ENCODE measurements at regions not wholly inside any gene's neighbourhood (a gene's known extent, or its start where the extent isn't known, plus 50 kb on each side); places are given as distances from the start of the nearest gene placed in this dataset.

DNA sequence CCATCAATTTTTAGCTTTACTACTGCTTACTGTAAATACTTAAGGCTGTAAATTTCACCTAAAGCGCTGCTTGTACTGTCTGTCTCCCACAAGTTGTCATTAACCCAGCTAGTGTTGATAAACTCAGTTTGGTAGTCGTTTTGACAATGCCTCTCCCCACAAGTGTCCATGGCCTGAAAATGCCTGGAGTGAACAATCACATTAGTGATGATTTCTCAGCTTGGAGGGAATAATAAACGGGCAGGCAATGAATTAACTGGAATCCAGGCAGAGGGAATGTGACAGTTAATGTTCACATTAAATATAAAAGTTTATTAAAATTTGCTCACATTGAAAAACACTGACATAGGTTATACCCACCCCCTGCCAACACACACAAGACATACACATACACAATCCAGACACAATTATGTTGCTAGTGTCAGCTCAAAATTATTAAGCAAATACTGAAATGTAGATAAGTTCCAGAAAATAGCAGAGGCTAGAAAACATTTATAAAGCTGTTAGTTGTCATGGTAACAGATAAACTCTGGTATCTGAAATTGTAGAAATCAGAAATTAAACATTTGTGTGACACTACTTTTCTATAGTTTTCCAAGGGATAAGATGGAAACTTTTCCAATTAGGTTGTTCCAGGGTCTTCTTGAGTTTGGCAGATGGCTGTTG lies 341.9 kb downstream of the DIRAS2 start:
- Histone ChIP-seq H3K9me3 (ENCODE audit: low read depth, low read length) (no peaks in the 10 kb centered on the region), H3K36me3 (ENCODE audit: insufficient read depth, low read length) (no peaks in the 10 kb centered on the region), H3K9ac (ENCODE audit: insufficient read length) (no peak overlapping the region), H3K27ac (no peak overlapping the region), H3K4me3 (no peak overlapping the region)
- no peak for TF ChIP-seq FOXP2 (optimal IDR thresholded peaks at IDR 0.05; ENCODE audit: control extremely low read depth, extremely low read length, insufficient read depth)
- no peak for TF ChIP-seq POLR2AphosphoS5 (IDR thresholded peaks at IDR 0.05; ENCODE audit: borderline replicate concordance, low read depth, low read length)
- TF ChIP-seq EZH2 (IDR thresholded peaks at IDR 0.05): no peak
- DNase-seq (ENCODE audit: low read depth, low spot score): no peak

DNA sequence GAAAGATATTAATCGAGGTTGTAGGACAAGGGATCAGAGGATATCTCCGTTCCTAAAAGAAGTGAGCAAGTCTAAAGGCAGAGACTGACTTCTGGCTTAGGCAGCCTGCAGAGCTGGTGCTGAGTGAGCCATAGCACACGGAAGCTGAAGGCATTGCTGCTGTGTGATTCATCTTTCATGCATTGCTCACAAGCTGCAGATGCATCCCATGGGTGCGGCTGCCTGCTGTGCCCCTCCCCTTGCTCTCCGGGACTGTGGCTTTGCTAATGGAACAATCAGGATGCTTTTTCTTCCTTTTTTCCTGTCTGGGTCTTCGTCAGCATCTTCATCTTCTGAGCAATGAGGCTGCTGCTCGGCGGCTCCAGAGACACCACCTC lies 341.4 kb downstream of the DIRAS2 start:
- Histone ChIP-seq H3K36me3 (ENCODE audit: insufficient read depth, low read length) (no peaks in the 10 kb centered on the region), H3K9ac (ENCODE audit: insufficient read length) (no peak overlapping the region), H3K4me3 (no peak overlapping the region), H3K27ac (no peak overlapping the region), H3K9me3 (ENCODE audit: low read depth, low read length) (no peaks in the 10 kb centered on the region)
- TF ChIP-seq EZH2 (IDR thresholded peaks at IDR 0.05): no peak
- no peak for TF ChIP-seq FOXP2 (optimal IDR thresholded peaks at IDR 0.05; ENCODE audit: control extremely low read depth, extremely low read length, insufficient read depth)
- no peak for TF ChIP-seq POLR2AphosphoS5 (IDR thresholded peaks at IDR 0.05; ENCODE audit: borderline replicate concordance, low read depth, low read length)
- no peak for DNase-seq (ENCODE audit: low read depth, low spot score)

DNA sequence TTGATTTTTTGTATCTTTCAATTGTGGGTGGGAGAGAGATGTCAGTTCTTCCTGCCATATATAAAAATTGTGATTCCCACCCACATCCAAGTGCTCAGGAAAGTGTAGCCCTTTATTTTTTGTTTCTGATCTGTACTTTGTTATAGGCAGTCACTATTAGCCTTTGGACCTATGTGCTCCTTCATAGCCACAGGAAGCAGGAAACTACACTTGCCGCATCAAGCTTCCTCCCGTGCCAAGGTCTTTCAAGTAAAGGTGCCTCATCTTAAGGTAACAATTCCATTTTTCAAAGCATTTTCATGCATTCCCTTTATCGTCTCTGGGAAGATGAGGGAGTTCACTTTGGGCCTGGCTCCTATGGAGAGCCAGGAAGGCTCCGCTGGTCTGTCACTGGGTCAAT lies 339.0 kb downstream of the DIRAS2 start:
- Histone ChIP-seq H3K9ac (ENCODE audit: insufficient read length) (no peak overlapping the region), H3K36me3 (ENCODE audit: insufficient read depth, low read length) (no peaks in the 10 kb centered on the region), H3K9me3 (ENCODE audit: low read depth, low read length) (no peaks in the 10 kb centered on the region), H3K4me3 (no peak overlapping the region), H3K27ac (no peak overlapping the region)
- TF ChIP-seq FOXP2 (optimal IDR thresholded peaks at IDR 0.05; ENCODE audit: control extremely low read depth, extremely low read length, insufficient read depth): no peak
- no peak for TF ChIP-seq EZH2 (IDR thresholded peaks at IDR 0.05)
- TF ChIP-seq POLR2AphosphoS5 (IDR thresholded peaks at IDR 0.05; ENCODE audit: borderline replicate concordance, low read depth, low read length): no peak
- DNase-seq (ENCODE audit: low read depth, low spot score): no peak

DNA sequence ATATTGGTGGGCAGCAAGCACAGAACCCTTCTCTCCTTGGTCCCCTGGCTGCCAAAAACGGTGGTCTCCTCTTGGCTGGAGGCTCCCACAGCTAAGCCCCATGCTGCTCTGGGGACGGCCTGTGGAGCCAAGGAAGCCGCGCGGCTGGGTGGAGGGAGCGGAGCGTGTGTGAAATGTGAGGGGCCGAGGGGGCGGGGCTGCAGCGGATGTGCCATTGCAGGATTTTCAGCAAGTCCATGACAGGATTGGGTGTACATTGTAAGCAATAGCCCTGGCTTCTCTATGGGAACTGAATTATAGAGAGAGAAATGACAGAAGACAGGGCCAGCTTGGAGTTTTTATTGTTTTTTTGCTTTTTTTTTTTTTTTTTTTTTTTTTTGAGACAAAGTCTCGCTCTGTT lies 336.5 kb downstream of the DIRAS2 start:
- Histone ChIP-seq H3K27ac (no peak overlapping the region), H3K9ac (ENCODE audit: insufficient read length) (no peak overlapping the region), H3K9me3 (ENCODE audit: low read depth, low read length) (no peaks in the 10 kb centered on the region), H3K36me3 (ENCODE audit: insufficient read depth, low read length) (no peaks in the 10 kb centered on the region), H3K4me3 (no peak overlapping the region)
- TF ChIP-seq POLR2AphosphoS5 (IDR thresholded peaks at IDR 0.05; ENCODE audit: borderline replicate concordance, low read depth, low read length) (no peak), FOXP2 (optimal IDR thresholded peaks at IDR 0.05; ENCODE audit: control extremely low read depth, extremely low read length, insufficient read depth) (no peak), EZH2 (IDR thresholded peaks at IDR 0.05) (no peak)
- no peak for DNase-seq (ENCODE audit: low read depth, low spot score)

DNA sequence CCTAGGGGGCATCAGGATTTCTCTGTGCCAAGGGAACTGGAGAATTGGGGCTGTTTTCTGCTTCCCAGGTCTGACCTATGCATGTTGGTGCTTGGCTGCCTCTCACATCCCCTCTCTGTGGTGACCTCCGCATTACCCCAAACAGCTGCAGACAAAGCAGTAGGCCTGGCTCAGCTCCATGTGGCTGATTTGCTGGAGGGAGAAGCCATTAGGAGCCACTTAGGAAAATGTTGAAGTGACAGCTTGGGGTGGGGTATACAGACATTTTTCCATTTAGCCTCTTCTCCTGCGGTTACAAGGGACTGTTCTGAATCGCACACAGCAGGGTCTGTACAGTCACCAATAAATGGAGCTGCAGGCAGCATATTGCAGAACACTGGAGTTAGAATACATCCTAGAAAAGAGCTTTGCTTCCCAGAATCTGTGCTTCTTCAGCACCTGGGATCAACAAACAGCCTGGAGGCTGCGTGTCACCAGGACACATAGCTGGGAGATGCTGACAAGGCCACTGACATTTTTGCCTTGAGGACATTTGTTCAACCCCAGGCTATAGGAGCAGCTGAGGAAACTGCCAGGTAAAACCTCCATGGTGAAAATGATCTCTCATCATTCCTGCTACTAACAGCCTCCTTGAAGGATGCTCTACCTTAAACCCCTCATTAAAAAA lies 335.3 kb downstream of the DIRAS2 start:
- no peak overlapping the region for H3K27ac ChIP-seq
- DNase-seq (ENCODE audit: low read depth, low spot score): no peak
- no peak overlapping the region for H3K9ac ChIP-seq (ENCODE audit: insufficient read length)

DNA sequence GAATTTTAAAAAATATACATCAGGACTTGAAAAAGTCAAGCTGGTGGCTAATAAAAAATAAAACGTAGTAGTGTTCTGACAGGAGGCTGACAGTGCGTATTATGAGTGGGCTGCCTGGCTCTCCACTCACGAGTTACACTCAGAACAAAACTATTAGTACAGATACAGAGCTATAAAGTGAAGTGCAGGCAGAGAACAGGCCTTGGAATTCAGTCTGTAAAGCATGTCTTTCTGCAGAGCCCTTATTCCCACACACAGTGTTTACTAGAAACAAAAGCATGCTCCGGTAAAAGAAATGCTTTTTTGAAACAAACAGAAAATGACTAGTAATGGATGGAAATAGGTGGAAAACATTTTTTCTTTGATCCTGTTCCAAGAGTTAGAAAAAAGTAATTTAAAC lies 334.7 kb downstream of the DIRAS2 start:
- H3K36me3 ChIP-seq (ENCODE audit: insufficient read depth, low read length): no peaks in the 10 kb centered on the region
- H3K9ac ChIP-seq (ENCODE audit: insufficient read length): no peak overlapping the region
- H3K27ac ChIP-seq: no peak overlapping the region
- no peak for DNase-seq (ENCODE audit: low read depth, low spot score)
- TF ChIP-seq FOXP2 (optimal IDR thresholded peaks at IDR 0.05; ENCODE audit: control extremely low read depth, extremely low read length, insufficient read depth): no peak
- TF ChIP-seq POLR2AphosphoS5 (IDR thresholded peaks at IDR 0.05; ENCODE audit: borderline replicate concordance, low read depth, low read length): no peak
- TF ChIP-seq EZH2 (IDR thresholded peaks at IDR 0.05): no peak
- H3K9me3 ChIP-seq (ENCODE audit: low read depth, low read length): no peaks in the 10 kb centered on the region
- no peak overlapping the region for H3K4me3 ChIP-seq

More for the DNA sequence above, 335.3 kb downstream of the DIRAS2 start:
- H3K4me3 ChIP-seq: no peak overlapping the region
- TF ChIP-seq EZH2 (IDR thresholded peaks at IDR 0.05) (no peak), POLR2AphosphoS5 (IDR thresholded peaks at IDR 0.05; ENCODE audit: borderline replicate concordance, low read depth, low read length) (no peak), FOXP2 (optimal IDR thresholded peaks at IDR 0.05; ENCODE audit: control extremely low read depth, extremely low read length, insufficient read depth) (no peak)
- H3K9me3 ChIP-seq (ENCODE audit: low read depth, low read length): no peaks in the 10 kb centered on the region
- H3K36me3 ChIP-seq (ENCODE audit: insufficient read depth, low read length): no peaks in the 10 kb centered on the region

DNA sequence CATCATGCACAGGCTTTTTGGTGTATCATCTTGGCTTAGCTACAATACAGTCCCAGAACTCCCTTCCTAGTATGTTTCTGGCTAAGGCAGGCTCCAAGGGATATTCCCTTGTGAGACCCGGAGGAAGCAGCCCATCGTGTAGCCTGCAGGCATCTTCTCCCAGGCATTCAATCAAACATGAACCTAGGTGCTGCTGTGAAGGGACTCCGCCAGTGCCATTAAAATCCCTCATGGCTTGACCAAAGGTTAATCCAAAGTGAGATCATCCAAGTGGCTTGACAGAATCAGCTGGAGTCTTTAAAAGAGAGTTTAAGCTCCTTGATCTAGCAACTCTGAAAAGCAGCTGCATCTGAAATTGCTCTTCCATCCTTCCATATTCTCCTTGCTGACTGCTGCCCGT lies 333.9 kb downstream of the DIRAS2 start:
- Histone ChIP-seq H3K27ac (no peak overlapping the region), H3K9me3 (ENCODE audit: low read depth, low read length) (no peaks in the 10 kb centered on the region), H3K9ac (ENCODE audit: insufficient read length) (no peak overlapping the region), H3K4me3 (no peak overlapping the region), H3K36me3 (ENCODE audit: insufficient read depth, low read length) (no peaks in the 10 kb centered on the region)
- TF ChIP-seq EZH2 (IDR thresholded peaks at IDR 0.05) (no peak), FOXP2 (optimal IDR thresholded peaks at IDR 0.05; ENCODE audit: control extremely low read depth, extremely low read length, insufficient read depth) (no peak), POLR2AphosphoS5 (IDR thresholded peaks at IDR 0.05; ENCODE audit: borderline replicate concordance, low read depth, low read length) (no peak)
- no peak for DNase-seq (ENCODE audit: low read depth, low spot score)

DNA sequence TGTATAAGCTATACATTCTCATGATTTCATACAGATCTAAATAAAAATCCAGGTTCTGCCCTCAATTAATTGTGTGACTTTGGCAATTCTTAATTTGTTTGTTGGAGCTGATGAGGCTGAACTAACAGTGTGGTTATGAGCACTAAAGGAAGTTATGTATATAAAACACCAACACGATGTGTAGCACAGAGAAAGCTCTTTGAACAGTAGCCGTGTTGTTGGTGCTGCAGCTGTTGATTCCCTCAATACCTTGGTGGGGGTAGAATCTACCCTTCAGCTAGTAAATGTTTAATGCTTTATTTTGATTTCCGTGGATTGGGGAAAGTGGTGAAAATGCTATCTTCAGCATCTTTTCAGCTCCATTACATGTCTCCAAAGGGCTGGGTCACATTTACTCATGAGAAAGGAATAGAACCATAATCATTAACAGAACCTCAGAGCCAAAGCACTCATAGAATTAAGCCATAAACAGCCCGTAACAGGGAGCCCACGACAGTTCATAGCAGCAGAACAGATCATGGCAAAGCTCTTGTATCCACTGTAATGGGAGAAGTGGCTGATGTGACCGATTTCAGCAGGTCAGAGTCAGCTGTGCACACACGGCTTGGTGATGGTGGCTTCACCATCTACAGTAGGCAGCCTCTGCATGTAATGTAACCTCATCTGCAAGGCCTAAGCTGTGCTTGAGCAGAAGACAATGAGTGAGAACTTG lies 332.7 kb downstream of the DIRAS2 start:
- DNase-seq (ENCODE audit: low read depth, low spot score): no peak
- Histone ChIP-seq H3K9me3 (ENCODE audit: low read depth, low read length) (no peaks in the 10 kb centered on the region), H3K9ac (ENCODE audit: insufficient read length) (no peak overlapping the region), H3K27ac (no peak overlapping the region), H3K36me3 (ENCODE audit: insufficient read depth, low read length) (no peaks in the 10 kb centered on the region), H3K4me3 (no peak overlapping the region)
- TF ChIP-seq POLR2AphosphoS5 (IDR thresholded peaks at IDR 0.05; ENCODE audit: borderline replicate concordance, low read depth, low read length) (no peak), EZH2 (IDR thresholded peaks at IDR 0.05) (no peak)
